Fibroblast of lung (primary cell): ENCODE measurements at regions not wholly inside any gene's neighbourhood (a gene's known extent, or its start where the extent isn't known, plus 50 kb on each side); places are given as distances from the start of the nearest gene placed in this dataset.
"Not testable (repeated sequence)": the region's sequence is repeated elsewhere in the genome, so short reads cannot be mapped to it uniquely, and the experiment has no call there.

ENCODE experiments used
- DNase-seq, 2 donors: peaks; one replicate each; pipeline versions ENCODE4 v3.0.0 to v3.0.0-alpha.2; 2010; ENCODE audit warnings: low read depth in 2 of 2
- H2AFZ ChIP-seq: 2 replicates; pipeline ENCODE4 v1.5.1; 2012; ENCODE audit warnings: low read length, control low read depth, inconsistent platforms
- H3K27ac ChIP-seq: 2 replicates; pipeline ENCODE4 v1.5.1; 2011; ENCODE audit warnings: low read length, control low read depth; ENCODE audit not compliant: insufficient read depth
- H3K27me3 ChIP-seq: 2 replicates; pipeline ENCODE4 v1.5.1; 2011; ENCODE audit warnings: mild to moderate bottlenecking, low read length; ENCODE audit not compliant: control insufficient read depth, insufficient read depth
- H3K36me3 ChIP-seq: 2 replicates; pipeline ENCODE4 v1.5.1; 2011; ENCODE audit warnings: low read length; ENCODE audit not compliant: control insufficient read depth, insufficient read depth
- H3K4me1 ChIP-seq: 2 replicates; pipeline ENCODE4 v1.5.1; 2011; ENCODE audit warnings: low read length; ENCODE audit not compliant: control insufficient read depth, insufficient read depth; ENCODE audit errors: extremely low read depth
- H3K4me2 ChIP-seq: 2 replicates; pipeline ENCODE4 v1.5.1; 2011; ENCODE audit warnings: low read length, control low read depth; ENCODE audit not compliant: insufficient read depth; ENCODE audit errors: extremely low read depth
- H3K4me3 ChIP-seq, 4 experiments: fragments of 200-600 bp in 1 of 4; sonication (generic) in 1 of 4; replicated peaks in 1 of 4; 2 replicates each; pipeline ENCODE4 v1.5.1; 2011 to 2016; ENCODE audit warnings: low read length in 4 of 4, low read depth in 3 of 4, mild to moderate bottlenecking in 3 of 4, control low read depth in 2 of 4, inconsistent platforms in 1 of 4, mixed read lengths in 1 of 4; ENCODE audit not compliant: insufficient read depth in 1 of 4; ENCODE audit errors: control extremely low read depth in 1 of 4
- H3K79me2 ChIP-seq: 2 replicates; pipeline ENCODE4 v1.5.1; 2012; ENCODE audit warnings: mild to moderate bottlenecking, low read length, inconsistent platforms; ENCODE audit not compliant: control insufficient read depth, insufficient read depth
- H3K9ac ChIP-seq: 2 replicates; pipeline ENCODE4 v1.5.1; 2011; ENCODE audit warnings: mild to moderate bottlenecking, low read length, control low read depth; ENCODE audit not compliant: insufficient read depth
- H3K9me3 ChIP-seq: 2 replicates; pipeline ENCODE4 v1.5.1; 2012; ENCODE audit warnings: low read depth, low read length; ENCODE audit not compliant: control insufficient read depth, insufficient read depth
- H4K20me1 ChIP-seq: 2 replicates; pipeline ENCODE4 v1.5.1; 2011; ENCODE audit warnings: low read length; ENCODE audit not compliant: control insufficient read depth, insufficient read depth; ENCODE audit errors: extremely low read depth
- CTCF ChIP-seq, 2 donors: IDR thresholded peaks in 1 of 2; conservative IDR thresholded peaks in 1 of 2; 1 replicate in 1 of 2; 2 replicates in 1 of 2; pipeline ENCODE4 v1.5.1; 2011 to 2012; ENCODE audit warnings: low read length in 2 of 2, control low read depth in 1 of 2, inconsistent platforms in 1 of 2, low read depth in 1 of 2, mild to moderate bottlenecking in 1 of 2
- EZH2 ChIP-seq: IDR thresholded peaks from 2 replicates; pipeline ENCODE4 v1.5.1; 2012; ENCODE audit warnings: low read length, control low read depth, mild to moderate bottlenecking; ENCODE audit errors: missing control alignments

GRCh38 chr13:91054902-91055301 lies 292.6 kb upstream of the MIR17HG start:
- Histone ChIP-seq H3K27ac (no peak overlapping the region), H2AFZ (no peak overlapping the region), H4K20me1 (no peaks in the 10 kb centered on the region), H3K9me3 (no peaks in the 10 kb centered on the region), H3K4me2 (no peak overlapping the region), H3K79me2 (no peaks in the 10 kb centered on the region), H3K27me3 (no peaks in the 10 kb centered on the region), H3K4me3 (no peak overlapping the region), H3K4me1 (no peaks in the 10 kb centered on the region), H3K9ac (no peak overlapping the region), H3K36me3 (no peaks in the 10 kb centered on the region)
- TF ChIP-seq CTCF (conservative IDR thresholded peaks at IDR 0.05 in 1 of 2, IDR thresholded peaks at IDR 0.05 in 1 of 2; ENCODE audit: low read depth in 1 of 2, low read length in 2 of 2): no peak
- no peak for TF ChIP-seq EZH2
- no peak for DNase-seq

- H2AFZ ChIP-seq: no peak overlapping the region
- no peaks in the 10 kb centered on the region for H3K79me2 ChIP-seq
- no peak for DNase-seq
- H3K27ac ChIP-seq: no peak overlapping the region
- no peak overlapping the region for H3K4me2 ChIP-seq
- TF ChIP-seq CTCF (conservative IDR thresholded peaks at IDR 0.05 in 1 of 2, IDR thresholded peaks at IDR 0.05 in 1 of 2; ENCODE audit: low read depth in 1 of 2, low read length in 2 of 2) (no peak), EZH2 (no peak)
- H3K4me1 ChIP-seq: no peaks in the 10 kb centered on the region
- no peak overlapping the region for H3K4me3 ChIP-seq
- no peaks in the 10 kb centered on the region for H3K9me3 ChIP-seq
- no peaks in the 10 kb centered on the region for H4K20me1 ChIP-seq
- H3K9ac ChIP-seq: no peak overlapping the region
- H3K36me3 ChIP-seq: no peaks in the 10 kb centered on the region
- H3K27me3 ChIP-seq: no peaks in the 10 kb centered on the region
Observed at GRCh38 chr13:91056746-91057145, 290.7 kb upstream of the MIR17HG start.

GRCh38 chr13:91057507-91057906 lies 290.0 kb upstream of the MIR17HG start:
- H3K4me1 ChIP-seq, H3K27ac ChIP-seq, H3K27me3 ChIP-seq, H2AFZ ChIP-seq, H3K9me3 ChIP-seq, H3K9ac ChIP-seq, H3K4me2 ChIP-seq, H4K20me1 ChIP-seq, H3K4me3 ChIP-seq, DNase-seq, H3K36me3 ChIP-seq, H3K79me2 ChIP-seq: not testable (repeated sequence)
